HG02884 (cell line): ENCODE measurements at regions not wholly inside any gene's neighbourhood (a gene's known extent, or its start where the extent isn't known, plus 50 kb on each side); places are given as distances from the start of the nearest gene placed in this dataset.

Experiments
- ATAC-seq: cut with Tn5 transposase; IDR thresholded peaks from one replicate; pipeline ENCODE4 v1.9.1; 2021; ENCODE audit warnings: mild to moderate bottlenecking, moderate library complexity; ENCODE audit not compliant: unreplicated experiment

- ATAC-seq, result no peak
These were observed 141.2 kb upstream of the KCNG1 start for GRCh38 chr20:51163996-51164600.

- ATAC-seq, result no peak
These were observed 139.1 kb upstream of the KCNG1 start for GRCh38 chr20:51162015-51162414.

- ATAC-seq, result no peak
These were observed 137.9 kb upstream of the KCNG1 start for GRCh38 chr20:51160821-51161220.

- ATAC-seq, result no peak
These were observed 137.1 kb upstream of the KCNG1 start for GRCh38 chr20:51159981-51160380.

- ATAC-seq, result no peak
These were observed 136.4 kb upstream of the KCNG1 start for GRCh38 chr20:51159303-51159702.

- ATAC-seq, result no peak
These were observed 135.3 kb upstream of the KCNG1 start for GRCh38 chr20:51158226-51158625.

GRCh38 chr20:51156041-51156982 is 133.4 kb upstream of the KCNG1 start:
- ATAC-seq, result no peak

- ATAC-seq, result no peak
These were observed 132.1 kb upstream of the KCNG1 start for GRCh38 chr20:51154708-51155690.

GRCh38 chr20:51153867-51154707 is 131.2 kb upstream of the KCNG1 start:
- ATAC-seq, result no peak

- no peak for ATAC-seq
These were observed 126.0 kb upstream of the KCNG1 start for GRCh38 chr20:51148941-51149340.

- ATAC-seq, result no peak
These were observed 121.6 kb upstream of the KCNG1 start for GRCh38 chr20:51144476-51144875.

GRCh38 chr20:51143652-51144051 is 120.7 kb upstream of the KCNG1 start:
- ATAC-seq, result no peak

GRCh38 chr20:51142448-51142847 is 119.5 kb upstream of the KCNG1 start:
- ATAC-seq, result no peak

GRCh38 chr20:51140671-51141070 is 117.8 kb upstream of the KCNG1 start:
- no peak for ATAC-seq

- ATAC-seq, result no peak
These were observed 117.0 kb upstream of the KCNG1 start for GRCh38 chr20:51139891-51140290.

GRCh38 chr20:51138576-51138975 is 115.7 kb upstream of the KCNG1 start:
- ATAC-seq, result no peak

- ATAC-seq, result no peak
These were observed 114.6 kb upstream of the KCNG1 start for GRCh38 chr20:51137461-51137860.

- ATAC-seq, result no peak
These were observed 113.2 kb upstream of the KCNG1 start for GRCh38 chr20:51135926-51136715.

- ATAC-seq, result no peak
These were observed 111.5 kb upstream of the KCNG1 start for GRCh38 chr20:51134405-51134804.
